NCI-H82 (cell line): ENCODE measurements at regions not wholly inside any gene's neighbourhood (a gene's known extent, or its start where the extent isn't known, plus 50 kb on each side); places are given as distances from the start of the nearest gene placed in this dataset.
A peak's percentile ranks its signal among the peaks of the same experiment; 100 is the strongest.
"Not testable (repeated sequence)": the region's sequence is repeated elsewhere in the genome, so short reads cannot be mapped to it uniquely, and the experiment has no call there.

Experiments
- DNase-seq: peaks from one replicate; lab custom pipeline; 2025; lab: John Stamatoyannopoulos, UW

- no peak for DNase-seq
Observed at GRCh38 chr11:87767615-87768014, 407.6 kb downstream of the RAB38 start.

- not testable (repeated sequence) for DNase-seq
Observed at GRCh38 chr11:87764075-87764474, 411.2 kb downstream of the RAB38 start.

- no peak for DNase-seq
Observed at GRCh38 chr11:87754685-87755084, 420.6 kb downstream of the RAB38 start.

- DNase-seq, result no peak
Observed at GRCh38 chr11:87753143-87753542, 422.1 kb downstream of the RAB38 start.

- DNase-seq, result peak; percentile 34
Observed at GRCh38 chr11:87743007-87743406, 432.2 kb downstream of the RAB38 start.

GRCh38 chr11:87740968-87741367 is 434.3 kb downstream of the RAB38 start:
- DNase-seq, result no peak

GRCh38 chr11:87740451-87740850 is 434.8 kb downstream of the RAB38 start:
- DNase-seq, result no peak

- DNase-seq, result no peak
Observed at GRCh38 chr11:87739766-87740165, 435.5 kb downstream of the RAB38 start.

- no peak for DNase-seq
Observed at GRCh38 chr11:87739261-87739660, 436.0 kb downstream of the RAB38 start.

- no peak for DNase-seq
Observed at GRCh38 chr11:87736928-87737327, 438.3 kb downstream of the RAB38 start.

- DNase-seq, result no peak
Observed at GRCh38 chr11:87726506-87726905, 448.7 kb downstream of the RAB38 start.

- DNase-seq, result no peak
Observed at GRCh38 chr11:87724358-87724757, 450.9 kb downstream of the RAB38 start.

GRCh38 chr11:87722756-87723565 is 452.3 kb downstream of the RAB38 start:
- DNase-seq, result peak; percentile 29

GRCh38 chr11:87719326-87720073 is 455.7 kb downstream of the RAB38 start:
- no peak for DNase-seq

GRCh38 chr11:87712802-87713202 is 462.4 kb downstream of the RAB38 start:
- no peak for DNase-seq

GRCh38 chr11:87712391-87712790 is 462.9 kb downstream of the RAB38 start:
- no peak for DNase-seq

- not testable (repeated sequence) for DNase-seq
Observed at GRCh38 chr11:87703589-87703988, 471.7 kb downstream of the RAB38 start.

- no peak for DNase-seq
Observed at GRCh38 chr11:87675993-87676392, 499.2 kb downstream of the RAB38 start.

- DNase-seq, result no peak
Observed at GRCh38 chr11:87666730-87667129, 508.5 kb downstream of the RAB38 start.

GRCh38 chr11:87662287-87662686 is 513.0 kb downstream of the RAB38 start:
- DNase-seq, result no peak

GRCh38 chr11:87660926-87661660 is 514.1 kb downstream of the RAB38 start:
- no peak for DNase-seq

- no peak for DNase-seq
Observed at GRCh38 chr11:87659807-87660206, 515.4 kb downstream of the RAB38 start.

GRCh38 chr11:87645626-87646025 is 529.6 kb downstream of the RAB38 start:
- DNase-seq, result no peak
